HL-60/S4 (cell line): ENCODE measurements at regions not wholly inside any gene's neighbourhood (a gene's known extent, or its start where the extent isn't known, plus 50 kb on each side); places are given as distances from the start of the nearest gene placed in this dataset.
"Not testable (repeated sequence)": the region's sequence is repeated elsewhere in the genome, so short reads cannot be mapped to it uniquely, and the experiment has no call there.

Experiments used
- in situ Hi-C: fragments of 300-500 bp; cut with MboI; formaldehyde crosslinking; loops from 2 replicates; pipeline ENCODE4 v1.14.3; 2022; ENCODE audit warnings: low sequenced_read_pairs

GRCh38 chr3:17915341-17915740 is 172.9 kb upstream of the TBC1D5 start:
- in situ Hi-C loops: no loop called here

GRCh38 chr3:17913359-17913758 is 170.9 kb upstream of the TBC1D5 start:
- in situ Hi-C loops: no loop called here

GRCh38 chr3:17911986-17912760 is 169.7 kb upstream of the TBC1D5 start:
- in situ Hi-C loops: no loop called here

GRCh38 chr3:17910922-17911321 is 168.5 kb upstream of the TBC1D5 start:
- in situ Hi-C loops: no loop called here

GRCh38 chr3:17909714-17910113 is 167.3 kb upstream of the TBC1D5 start:
- in situ Hi-C loops: loop anchor here (10.0 kb wide), 1 partner anchor 385 kb away; no protein-coding TSS in a partner anchor

- in situ Hi-C loops: loop anchor here (10.0 kb wide), 1 partner anchor 386 kb away; no protein-coding TSS in a partner anchor
Observed at GRCh38 chr3:17908399-17909191, 166.2 kb upstream of the TBC1D5 start.

- in situ Hi-C loops: loop anchor here (10.0 kb wide), 1 partner anchor 389 kb away; no protein-coding TSS in a partner anchor
Observed at GRCh38 chr3:17905996-17906395, 163.6 kb upstream of the TBC1D5 start.

GRCh38 chr3:17901893-17902292 is 159.5 kb upstream of the TBC1D5 start:
- in situ Hi-C loops: loop anchor here (10.0 kb wide), 1 partner anchor 393 kb away; no protein-coding TSS in a partner anchor

GRCh38 chr3:17894434-17895060 is 152.1 kb upstream of the TBC1D5 start:
- in situ Hi-C loops: loop anchor here (25.0 kb wide), 1 partner anchor 1093 kb away; no protein-coding TSS in a partner anchor

- in situ Hi-C loops: loop anchor here (25.0 kb wide), 1 partner anchor 1096 kb away; no protein-coding TSS in a partner anchor
Observed at GRCh38 chr3:17891139-17891856, 148.9 kb upstream of the TBC1D5 start.

GRCh38 chr3:17885986-17886385 is 143.6 kb upstream of the TBC1D5 start:
- in situ Hi-C loops: loop anchor here (25.0 kb wide), 1 partner anchor 1101 kb away; no protein-coding TSS in a partner anchor

GRCh38 chr3:17882981-17883380 is 140.6 kb upstream of the TBC1D5 start:
- in situ Hi-C loops: loop anchor here (25.0 kb wide), 1 partner anchor 1104 kb away; no protein-coding TSS in a partner anchor

GRCh38 chr3:17877299-17877698 is 134.9 kb upstream of the TBC1D5 start:
- in situ Hi-C loops: loop anchor here (25.0 kb wide), 1 partner anchor 1110 kb away; no protein-coding TSS in a partner anchor

GRCh38 chr3:17874636-17875035 is 132.2 kb upstream of the TBC1D5 start:
- in situ Hi-C loops: loop anchor here (25.0 kb wide), 1 partner anchor 1113 kb away; no protein-coding TSS in a partner anchor

GRCh38 chr3:17872457-17872856 is 130.0 kb upstream of the TBC1D5 start:
- in situ Hi-C loops: no loop called here

GRCh38 chr3:17865631-17866030 is 123.2 kb upstream of the TBC1D5 start:
- in situ Hi-C loops: no loop called here

GRCh38 chr3:17861476-17861875 is 119.0 kb upstream of the TBC1D5 start:
- in situ Hi-C loops: no loop called here

- in situ Hi-C loops: not testable (repeated sequence)
Observed at GRCh38 chr3:17860840-17861471, 118.5 kb upstream of the TBC1D5 start.

GRCh38 chr3:17852217-17852616 is 109.8 kb upstream of the TBC1D5 start:
- in situ Hi-C loops: no loop called here

GRCh38 chr3:17850448-17850847 is 108.0 kb upstream of the TBC1D5 start:
- in situ Hi-C loops: no loop called here
